ENCODE measurements at regions not wholly inside any gene's neighbourhood (a gene's known extent, or its start where the extent isn't known, plus 50 kb on each side); places are given as distances from the start of the nearest gene placed in this dataset.

DNA sequence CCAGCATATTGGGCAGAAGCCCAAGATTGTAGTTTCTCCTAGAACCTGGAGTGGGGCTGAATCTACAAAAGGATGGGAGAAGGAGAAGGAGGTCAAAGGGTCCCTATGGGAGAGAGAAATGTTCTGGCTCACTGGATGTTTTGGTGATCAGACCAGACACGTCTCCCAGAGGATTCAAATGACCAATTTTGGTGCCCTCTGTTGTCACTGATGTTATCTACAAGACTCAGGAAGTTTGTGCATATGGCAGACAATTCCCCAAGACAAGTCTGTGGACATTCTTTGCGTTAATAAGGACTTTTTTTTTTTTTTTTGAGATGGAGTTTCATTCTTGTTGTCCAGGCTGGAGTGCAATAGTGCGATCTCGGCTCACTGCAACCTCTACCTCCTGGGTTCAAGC is 137.2 kb upstream of the SMARCA2 start:
- TF ChIP-seq TAF1 (conservative IDR thresholded peaks at IDR 0.05) (no peak), YY1 (IDR thresholded peaks at IDR 0.05) (no peak), SP1 (IDR thresholded peaks at IDR 0.05) (no peak), JUND (IDR thresholded peaks at IDR 0.05) (no peak), RAD21 (IDR thresholded peaks at IDR 0.05) (no peak), EGR1 (IDR thresholded peaks at IDR 0.05; ENCODE audit: low read depth in 2 of 2) (no peak)
- TF ChIP-seq, protein P1, sequence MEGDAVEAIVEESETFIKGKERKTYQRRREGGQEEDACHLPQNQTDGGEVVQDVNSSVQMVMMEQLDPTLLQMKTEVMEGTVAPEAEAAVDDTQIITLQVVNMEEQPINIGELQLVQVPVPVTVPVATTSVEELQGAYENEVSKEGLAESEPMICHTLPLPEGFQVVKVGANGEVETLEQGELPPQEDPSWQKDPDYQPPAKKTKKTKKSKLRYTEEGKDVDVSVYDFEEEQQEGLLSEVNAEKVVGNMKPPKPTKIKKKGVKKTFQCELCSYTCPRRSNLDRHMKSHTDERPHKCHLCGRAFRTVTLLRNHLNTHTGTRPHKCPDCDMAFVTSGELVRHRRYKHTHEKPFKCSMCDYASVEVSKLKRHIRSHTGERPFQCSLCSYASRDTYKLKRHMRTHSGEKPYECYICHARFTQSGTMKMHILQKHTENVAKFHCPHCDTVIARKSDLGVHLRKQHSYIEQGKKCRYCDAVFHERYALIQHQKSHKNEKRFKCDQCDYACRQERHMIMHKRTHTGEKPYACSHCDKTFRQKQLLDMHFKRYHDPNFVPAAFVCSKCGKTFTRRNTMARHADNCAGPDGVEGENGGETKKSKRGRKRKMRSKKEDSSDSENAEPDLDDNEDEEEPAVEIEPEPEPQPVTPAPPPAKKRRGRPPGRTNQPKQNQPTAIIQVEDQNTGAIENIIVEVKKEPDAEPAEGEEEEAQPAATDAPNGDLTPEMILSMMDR (IDR thresholded peaks at IDR 0.05; ENCODE audit: low read depth, low read length, missing input control), result no peak
- TF ChIP-seq, protein P2, sequence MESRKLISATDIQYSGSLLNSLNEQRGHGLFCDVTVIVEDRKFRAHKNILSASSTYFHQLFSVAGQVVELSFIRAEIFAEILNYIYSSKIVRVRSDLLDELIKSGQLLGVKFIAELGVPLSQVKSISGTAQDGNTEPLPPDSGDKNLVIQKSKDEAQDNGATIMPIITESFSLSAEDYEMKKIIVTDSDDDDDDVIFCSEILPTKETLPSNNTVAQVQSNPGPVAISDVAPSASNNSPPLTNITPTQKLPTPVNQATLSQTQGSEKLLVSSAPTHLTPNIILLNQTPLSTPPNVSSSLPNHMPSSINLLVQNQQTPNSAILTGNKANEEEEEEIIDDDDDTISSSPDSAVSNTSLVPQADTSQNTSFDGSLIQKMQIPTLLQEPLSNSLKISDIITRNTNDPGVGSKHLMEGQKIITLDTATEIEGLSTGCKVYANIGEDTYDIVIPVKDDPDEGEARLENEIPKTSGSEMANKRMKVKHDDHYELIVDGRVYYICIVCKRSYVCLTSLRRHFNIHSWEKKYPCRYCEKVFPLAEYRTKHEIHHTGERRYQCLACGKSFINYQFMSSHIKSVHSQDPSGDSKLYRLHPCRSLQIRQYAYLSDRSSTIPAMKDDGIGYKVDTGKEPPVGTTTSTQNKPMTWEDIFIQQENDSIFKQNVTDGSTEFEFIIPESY (IDR thresholded peaks at IDR 0.05), result no peak
- TF ChIP-seq, protein P3, sequence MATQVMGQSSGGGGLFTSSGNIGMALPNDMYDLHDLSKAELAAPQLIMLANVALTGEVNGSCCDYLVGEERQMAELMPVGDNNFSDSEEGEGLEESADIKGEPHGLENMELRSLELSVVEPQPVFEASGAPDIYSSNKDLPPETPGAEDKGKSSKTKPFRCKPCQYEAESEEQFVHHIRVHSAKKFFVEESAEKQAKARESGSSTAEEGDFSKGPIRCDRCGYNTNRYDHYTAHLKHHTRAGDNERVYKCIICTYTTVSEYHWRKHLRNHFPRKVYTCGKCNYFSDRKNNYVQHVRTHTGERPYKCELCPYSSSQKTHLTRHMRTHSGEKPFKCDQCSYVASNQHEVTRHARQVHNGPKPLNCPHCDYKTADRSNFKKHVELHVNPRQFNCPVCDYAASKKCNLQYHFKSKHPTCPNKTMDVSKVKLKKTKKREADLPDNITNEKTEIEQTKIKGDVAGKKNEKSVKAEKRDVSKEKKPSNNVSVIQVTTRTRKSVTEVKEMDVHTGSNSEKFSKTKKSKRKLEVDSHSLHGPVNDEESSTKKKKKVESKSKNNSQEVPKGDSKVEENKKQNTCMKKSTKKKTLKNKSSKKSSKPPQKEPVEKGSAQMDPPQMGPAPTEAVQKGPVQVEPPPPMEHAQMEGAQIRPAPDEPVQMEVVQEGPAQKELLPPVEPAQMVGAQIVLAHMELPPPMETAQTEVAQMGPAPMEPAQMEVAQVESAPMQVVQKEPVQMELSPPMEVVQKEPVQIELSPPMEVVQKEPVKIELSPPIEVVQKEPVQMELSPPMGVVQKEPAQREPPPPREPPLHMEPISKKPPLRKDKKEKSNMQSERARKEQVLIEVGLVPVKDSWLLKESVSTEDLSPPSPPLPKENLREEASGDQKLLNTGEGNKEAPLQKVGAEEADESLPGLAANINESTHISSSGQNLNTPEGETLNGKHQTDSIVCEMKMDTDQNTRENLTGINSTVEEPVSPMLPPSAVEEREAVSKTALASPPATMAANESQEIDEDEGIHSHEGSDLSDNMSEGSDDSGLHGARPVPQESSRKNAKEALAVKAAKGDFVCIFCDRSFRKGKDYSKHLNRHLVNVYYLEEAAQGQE (IDR thresholded peaks at IDR 0.05), result no peak
- TF ChIP-seq, protein P4, sequence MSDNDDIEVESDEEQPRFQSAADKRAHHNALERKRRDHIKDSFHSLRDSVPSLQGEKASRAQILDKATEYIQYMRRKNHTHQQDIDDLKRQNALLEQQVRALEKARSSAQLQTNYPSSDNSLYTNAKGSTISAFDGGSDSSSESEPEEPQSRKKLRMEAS (IDR thresholded peaks at IDR 0.05), result no peak

Data from liver (tissue), 3 donors.